Pulmonary artery endothelial cell (primary cell): ENCODE measurements at regions not wholly inside any gene's neighbourhood (a gene's known extent, or its start where the extent isn't known, plus 50 kb on each side); places are given as distances from the start of the nearest gene placed in this dataset.
"Not testable (repeated sequence)": the region's sequence is repeated elsewhere in the genome, so short reads cannot be mapped to it uniquely, and the experiment has no call there.

Experiments used
- DNase-seq: peaks from one replicate; pipeline ENCODE4 v3.0.0-alpha.2; 2011; ENCODE audit warnings: low read depth, low spot score

GRCh38 chr9:62874745-62875599 lies 1685.1 kb downstream of the SPATA31A7 start:
- DNase-seq: not testable (repeated sequence)

- DNase-seq: not testable (repeated sequence)
These were observed 1687.7 kb downstream of the SPATA31A7 start for GRCh38 chr9:62877552-62877951.

- DNase-seq: not testable (repeated sequence)
These were observed 1688.2 kb downstream of the SPATA31A7 start for GRCh38 chr9:62877987-62878386.

GRCh38 chr9:62880453-62880852 lies 1690.6 kb downstream of the SPATA31A7 start:
- DNase-seq: peak; percentile 81

GRCh38 chr9:62880971-62881370 lies 1691.1 kb downstream of the SPATA31A7 start:
- not testable (repeated sequence) for DNase-seq

GRCh38 chr9:62881811-62882210 lies 1692.0 kb downstream of the SPATA31A7 start:
- DNase-seq: not testable (repeated sequence)

GRCh38 chr9:62882717-62883116 lies 1692.9 kb downstream of the SPATA31A7 start:
- not testable (repeated sequence) for DNase-seq

- not testable (repeated sequence) for DNase-seq
These were observed 1706.9 kb downstream of the SPATA31A7 start for GRCh38 chr9:62896692-62897091.

GRCh38 chr9:62897411-62898225 lies 1707.8 kb downstream of the SPATA31A7 start:
- DNase-seq: peak; percentile 24

- DNase-seq: not testable (repeated sequence)
These were observed 1709.8 kb downstream of the SPATA31A7 start for GRCh38 chr9:62899666-62900065.

- DNase-seq: not testable (repeated sequence)
These were observed 1714.2 kb downstream of the SPATA31A7 start for GRCh38 chr9:62904061-62904460.

- DNase-seq: not testable (repeated sequence)
These were observed 1715.9 kb downstream of the SPATA31A7 start for GRCh38 chr9:62905722-62906121.

GRCh38 chr9:62907866-62908265 lies 1718.0 kb downstream of the SPATA31A7 start:
- not testable (repeated sequence) for DNase-seq

- DNase-seq: not testable (repeated sequence)
These were observed 1718.4 kb downstream of the SPATA31A7 start for GRCh38 chr9:62908271-62908670.

- DNase-seq: not testable (repeated sequence)
These were observed 1719.6 kb downstream of the SPATA31A7 start for GRCh38 chr9:62909447-62909846.

- DNase-seq: not testable (repeated sequence)
These were observed 1722.4 kb downstream of the SPATA31A7 start for GRCh38 chr9:62912278-62912677.

GRCh38 chr9:62915168-62915567 lies 1725.3 kb downstream of the SPATA31A7 start:
- not testable (repeated sequence) for DNase-seq

- DNase-seq: not testable (repeated sequence)
These were observed 1725.8 kb downstream of the SPATA31A7 start for GRCh38 chr9:62915661-62916060.

GRCh38 chr9:62918648-62919385 lies 1729.0 kb downstream of the SPATA31A7 start:
- DNase-seq: not testable (repeated sequence)

GRCh38 chr9:62931484-62931883 lies 1741.6 kb downstream of the SPATA31A7 start:
- DNase-seq: not testable (repeated sequence)

GRCh38 chr9:62952840-62953239 lies 1763.0 kb downstream of the SPATA31A7 start:
- DNase-seq: not testable (repeated sequence)
